ENCODE measurements at regions not wholly inside any gene's neighbourhood (a gene's known extent, or its start where the extent isn't known, plus 50 kb on each side); places are given as distances from the start of the nearest gene placed in this dataset.

GRCh38 chr14:71541271-71541670, 391.0 kb upstream of the RGS6 start:
- H3K4me3 ChIP-seq (ENCODE audit: low read length), result no peak overlapping the region
- H3K36me3 ChIP-seq (ENCODE audit: insufficient read depth, low read length), result no peaks in the 10 kb centered on the region
- no peaks in the 10 kb centered on the region for H3K4me1 ChIP-seq (ENCODE audit: low read length)
- H3K9me3 ChIP-seq (ENCODE audit: low read length), result no peaks in the 10 kb centered on the region
- H3K4me2 ChIP-seq (ENCODE audit: low read depth, low read length, poor library complexity, severe bottlenecking), result no peak overlapping the region
- no peaks in the 10 kb centered on the region for H3K27me3 ChIP-seq (ENCODE audit: low read length)
- H3K9ac ChIP-seq (ENCODE audit: low read length), result no peak overlapping the region
- H3K9me2 ChIP-seq (replicated peaks; ENCODE audit: insufficient read depth, low read length), result no peaks in the 10 kb centered on the region
- no peak overlapping the region for H3K27ac ChIP-seq (ENCODE audit: low read length)
- H3K79me2 ChIP-seq (ENCODE audit: low read length), result no peaks in the 10 kb centered on the region
- no peaks in the 10 kb centered on the region; the same call in 1 of the 2 replicates for H4K20me1 ChIP-seq (ENCODE audit: insufficient read depth, low read depth, low read length)
- DNase-seq, result no peak
- no peak overlapping the region for H2AFZ ChIP-seq (ENCODE audit: low read length)

DNA sequence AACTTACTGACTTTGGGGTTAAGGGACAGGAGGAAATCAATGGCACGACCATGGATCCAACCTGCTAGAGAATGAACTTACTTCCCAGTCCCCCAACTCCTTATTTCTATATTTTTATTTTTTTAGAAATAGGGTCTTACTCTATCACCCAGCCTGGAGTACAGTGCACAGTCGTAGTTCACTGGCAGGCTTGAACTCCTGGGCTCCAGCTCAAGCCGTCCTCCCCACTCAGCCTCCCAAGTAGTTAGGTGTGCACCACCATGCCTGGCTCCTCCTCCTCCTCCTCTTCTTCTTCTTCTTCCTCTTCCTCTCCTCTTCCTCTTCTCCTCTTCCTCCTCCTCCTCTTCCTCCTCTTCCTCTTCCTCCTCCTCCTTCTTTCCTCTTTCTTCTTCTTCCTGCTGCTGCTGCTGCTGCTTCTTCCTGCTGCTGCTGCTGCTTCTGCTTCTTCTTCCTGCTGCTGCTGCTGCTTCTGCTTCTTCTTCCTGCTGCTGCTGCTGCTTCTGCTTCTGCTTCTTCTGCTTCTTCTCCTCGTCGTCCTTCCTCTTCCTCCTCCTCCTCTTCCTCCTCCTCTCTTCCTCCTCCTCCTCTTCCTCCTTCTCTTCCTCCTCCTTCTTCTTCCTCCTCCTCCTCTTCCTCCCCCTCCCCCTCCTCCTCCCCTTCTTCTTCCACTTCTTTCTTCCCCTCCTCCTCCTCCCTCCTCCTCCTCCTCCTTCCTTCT, 390.1 kb upstream of the RGS6 start:
- Histone ChIP-seq H3K79me2 (ENCODE audit: low read length) (no peaks in the 10 kb centered on the region), H3K9me3 (ENCODE audit: low read length) (no peaks in the 10 kb centered on the region), H3K9me2 (replicated peaks; ENCODE audit: insufficient read depth, low read length) (no peaks in the 10 kb centered on the region), H3K36me3 (ENCODE audit: insufficient read depth, low read length) (no peaks in the 10 kb centered on the region), H3K27ac (ENCODE audit: low read length) (no peak overlapping the region), H4K20me1 (ENCODE audit: insufficient read depth, low read depth, low read length) (no peaks in the 10 kb centered on the region; the same call in 1 of the 2 replicates), H3K4me2 (ENCODE audit: low read depth, low read length, poor library complexity, severe bottlenecking) (no peak overlapping the region), H3K4me3 (ENCODE audit: low read length) (no peak overlapping the region), H3K9ac (ENCODE audit: low read length) (no peak overlapping the region), H2AFZ (ENCODE audit: low read length) (no peak overlapping the region), H3K4me1 (ENCODE audit: low read length) (no peaks in the 10 kb centered on the region), H3K27me3 (ENCODE audit: low read length) (no peaks in the 10 kb centered on the region)
- DNase-seq, result no peak

DNA sequence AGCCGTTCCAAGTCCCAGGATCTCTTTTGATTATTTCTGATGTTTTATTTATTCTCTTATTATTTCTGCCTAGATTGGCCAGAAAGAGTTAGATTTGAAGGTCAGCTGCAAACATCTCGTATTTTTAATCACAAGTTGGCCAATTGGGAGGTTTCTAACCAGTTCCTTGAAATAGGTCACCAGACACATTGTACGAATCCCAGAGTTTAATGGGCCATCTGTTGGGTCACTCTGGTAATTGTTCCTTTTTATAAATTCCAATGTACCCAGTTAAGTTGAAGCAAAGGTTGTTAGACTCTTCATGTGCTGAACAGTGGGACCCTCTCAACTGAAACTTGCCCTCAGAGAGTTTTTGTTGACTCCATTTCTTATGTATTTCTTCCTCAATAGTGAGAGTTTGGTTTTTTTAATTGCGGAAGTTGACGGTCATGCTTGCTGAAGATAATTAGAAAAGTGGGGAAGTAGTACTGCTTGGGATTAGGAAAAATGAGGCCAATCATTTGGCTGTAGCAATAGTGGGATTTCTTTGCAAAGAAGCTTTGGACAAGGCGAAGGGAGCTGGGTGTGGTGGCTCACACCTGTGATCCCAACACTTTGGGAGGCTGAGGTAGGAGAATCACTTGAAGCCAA, 382.7 kb upstream of the RGS6 start:
- Histone ChIP-seq H3K4me2 (ENCODE audit: low read depth, low read length, poor library complexity, severe bottlenecking) (no peak overlapping the region), H3K36me3 (ENCODE audit: insufficient read depth, low read length) (no peaks in the 10 kb centered on the region), H3K27ac (ENCODE audit: low read length) (no peak overlapping the region), H3K27me3 (ENCODE audit: low read length) (no peaks in the 10 kb centered on the region), H3K9me2 (replicated peaks; ENCODE audit: insufficient read depth, low read length) (no peaks in the 10 kb centered on the region), H3K79me2 (ENCODE audit: low read length) (no peaks in the 10 kb centered on the region), H3K9me3 (ENCODE audit: low read length) (no peaks in the 10 kb centered on the region), H3K4me1 (ENCODE audit: low read length) (no peaks in the 10 kb centered on the region), H4K20me1 (ENCODE audit: insufficient read depth, low read depth, low read length) (0 out of 2 replicates have a peak, but pooled peaks cover 9% of the 10 kb centered on the region), H3K4me3 (ENCODE audit: low read length) (no peak overlapping the region), H3K9ac (ENCODE audit: low read length) (no peak overlapping the region), H2AFZ (ENCODE audit: low read length) (no peak overlapping the region)
- DNase-seq, result no peak

DNA sequence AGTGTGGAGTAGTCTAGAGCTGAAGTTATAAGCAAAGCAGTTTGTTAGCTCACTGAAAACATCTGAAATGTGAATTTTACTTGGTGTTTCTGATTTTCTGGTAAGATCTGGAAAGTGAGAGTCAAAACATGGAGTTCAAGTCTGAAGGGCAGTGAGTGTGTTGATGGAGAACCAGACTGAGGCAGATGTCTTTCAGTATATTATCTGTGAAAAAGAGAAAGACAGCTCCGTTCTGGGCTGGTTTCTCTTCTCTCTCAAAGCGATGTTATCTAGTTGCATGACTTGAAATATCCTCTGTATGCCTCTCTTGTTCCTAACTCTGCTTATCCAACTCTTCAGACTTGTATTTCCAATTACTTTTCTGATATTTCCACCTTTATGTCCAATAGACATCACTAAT, 381.9 kb upstream of the RGS6 start:
- H3K27ac ChIP-seq (ENCODE audit: low read length), result no peak overlapping the region
- no peak for DNase-seq
- H3K79me2 ChIP-seq (ENCODE audit: low read length), result no peaks in the 10 kb centered on the region

DNA sequence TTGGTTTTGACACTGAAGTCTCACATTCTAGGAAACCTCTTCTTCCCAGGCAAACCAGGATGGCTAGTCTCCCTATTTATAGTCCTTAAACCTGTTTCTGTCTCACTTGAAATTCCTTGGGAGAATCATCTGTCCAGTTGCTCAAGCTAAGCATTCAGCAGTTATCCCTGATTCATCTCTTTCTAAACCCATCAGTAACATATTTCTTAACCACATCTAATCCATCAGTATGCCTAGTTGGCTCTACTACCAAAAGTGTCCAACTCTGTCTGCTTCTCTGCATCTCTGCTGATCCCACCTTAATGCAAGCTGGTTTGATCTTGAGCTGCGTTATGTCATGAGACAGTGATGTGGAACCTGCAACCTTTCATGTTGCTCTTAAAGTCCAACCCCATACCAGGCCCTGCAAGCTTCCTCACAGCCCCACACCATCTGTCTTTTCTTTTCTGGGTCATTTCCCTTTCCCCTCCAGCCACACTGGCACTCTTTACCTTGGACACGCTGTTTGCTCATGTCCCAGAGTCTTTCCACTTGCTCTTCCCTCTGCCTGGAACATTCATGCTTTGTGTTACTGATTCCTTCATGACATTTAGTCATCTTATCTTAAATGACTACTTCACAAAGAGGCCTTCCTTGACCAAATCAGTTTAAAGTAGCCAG, 380.8 kb upstream of the RGS6 start:
- Histone ChIP-seq H3K4me1 (ENCODE audit: low read length) (no peaks in the 10 kb centered on the region), H3K4me2 (ENCODE audit: low read depth, low read length, poor library complexity, severe bottlenecking) (no peak overlapping the region), H3K79me2 (ENCODE audit: low read length) (no peaks in the 10 kb centered on the region)

More for the DNA sequence above, 381.9 kb upstream of the RGS6 start:
- Histone ChIP-seq H3K36me3 (ENCODE audit: insufficient read depth, low read length) (no peaks in the 10 kb centered on the region), H3K9me3 (ENCODE audit: low read length) (no peaks in the 10 kb centered on the region), H3K27me3 (ENCODE audit: low read length) (no peaks in the 10 kb centered on the region), H3K4me1 (ENCODE audit: low read length) (no peaks in the 10 kb centered on the region), H3K9me2 (replicated peaks; ENCODE audit: insufficient read depth, low read length) (no peaks in the 10 kb centered on the region), H4K20me1 (ENCODE audit: insufficient read depth, low read depth, low read length) (0 out of 2 replicates have a peak, but pooled peaks cover 9% of the 10 kb centered on the region), H3K9ac (ENCODE audit: low read length) (no peak overlapping the region), H3K4me3 (ENCODE audit: low read length) (no peak overlapping the region), H2AFZ (ENCODE audit: low read length) (no peak overlapping the region), H3K4me2 (ENCODE audit: low read depth, low read length, poor library complexity, severe bottlenecking) (no peak overlapping the region)

DNA sequence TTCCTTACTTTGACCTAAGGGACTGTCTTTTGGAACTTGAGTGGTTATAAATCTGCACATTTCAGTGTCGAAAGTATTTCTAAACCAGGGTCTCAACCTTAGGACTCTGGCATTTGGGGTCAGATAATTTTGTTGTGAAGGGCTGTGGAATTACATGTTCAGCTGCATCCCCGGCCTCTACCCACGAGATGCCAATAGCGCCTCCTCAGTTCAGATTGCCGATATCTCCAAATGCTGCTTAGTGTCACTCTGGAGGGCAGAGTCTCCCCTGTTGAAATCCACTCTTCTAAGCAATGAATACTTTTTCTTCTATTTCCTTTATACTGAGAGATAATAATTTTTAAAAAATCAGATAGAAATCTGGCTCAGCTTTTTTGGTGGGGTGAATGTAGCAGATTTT, 379.4 kb upstream of the RGS6 start:
- Histone ChIP-seq H3K79me2 (ENCODE audit: low read length) (no peaks in the 10 kb centered on the region), H3K4me3 (ENCODE audit: low read length) (no peak overlapping the region), H3K9me2 (replicated peaks; ENCODE audit: insufficient read depth, low read length) (no peaks in the 10 kb centered on the region), H3K27ac (ENCODE audit: low read length) (no peak overlapping the region), H3K4me2 (ENCODE audit: low read depth, low read length, poor library complexity, severe bottlenecking) (no peak overlapping the region), H3K9ac (ENCODE audit: low read length) (no peak overlapping the region), H4K20me1 (ENCODE audit: insufficient read depth, low read depth, low read length) (0 out of 2 replicates have a peak, but pooled peaks cover 9% of the 10 kb centered on the region), H3K27me3 (ENCODE audit: low read length) (no peaks in the 10 kb centered on the region), H3K9me3 (ENCODE audit: low read length) (no peaks in the 10 kb centered on the region), H3K36me3 (ENCODE audit: insufficient read depth, low read length) (no peaks in the 10 kb centered on the region), H3K4me1 (ENCODE audit: low read length) (no peaks in the 10 kb centered on the region), H2AFZ (ENCODE audit: low read length) (no peak overlapping the region)
- DNase-seq, result no peak

More for the DNA sequence above, 380.8 kb upstream of the RGS6 start:
- Histone ChIP-seq H3K9me3 (ENCODE audit: low read length) (no peaks in the 10 kb centered on the region), H3K27ac (ENCODE audit: low read length) (no peak overlapping the region), H3K9me2 (replicated peaks; ENCODE audit: insufficient read depth, low read length) (no peaks in the 10 kb centered on the region), H3K27me3 (ENCODE audit: low read length) (no peaks in the 10 kb centered on the region), H3K4me3 (ENCODE audit: low read length) (no peak overlapping the region), H3K36me3 (ENCODE audit: insufficient read depth, low read length) (no peaks in the 10 kb centered on the region), H4K20me1 (ENCODE audit: insufficient read depth, low read depth, low read length) (0 out of 2 replicates have a peak, but pooled peaks cover 9% of the 10 kb centered on the region), H2AFZ (ENCODE audit: low read length) (no peak overlapping the region), H3K9ac (ENCODE audit: low read length) (no peak overlapping the region)
- DNase-seq, result no peak

DNA sequence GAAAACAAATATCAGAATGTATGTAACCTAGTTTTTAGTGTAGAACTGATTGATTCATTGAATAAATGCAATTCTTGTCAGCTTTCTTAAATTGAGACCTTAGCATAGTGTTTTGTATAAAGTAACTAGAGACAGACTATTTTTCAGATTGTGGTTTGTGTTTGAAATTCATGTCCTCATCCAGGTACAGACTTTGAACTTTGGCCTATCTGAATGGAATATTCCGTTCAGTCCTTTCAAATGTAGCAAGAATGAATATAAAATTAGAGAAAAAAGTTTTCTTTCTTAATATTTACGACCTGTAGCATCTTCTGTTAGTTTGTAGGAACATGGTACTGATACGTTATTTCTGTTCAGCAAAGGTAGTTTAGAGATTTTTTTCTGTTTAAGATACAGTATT, 378.4 kb upstream of the RGS6 start:
- H3K9me3 ChIP-seq (ENCODE audit: low read length), result no peaks in the 10 kb centered on the region
- H3K79me2 ChIP-seq (ENCODE audit: low read length), result no peaks in the 10 kb centered on the region
- no peak overlapping the region for H3K9ac ChIP-seq (ENCODE audit: low read length)
- 0 out of 2 replicates have a peak, but pooled peaks cover 9% of the 10 kb centered on the region for H4K20me1 ChIP-seq (ENCODE audit: insufficient read depth, low read depth, low read length)
- H3K27me3 ChIP-seq (ENCODE audit: low read length), result no peaks in the 10 kb centered on the region
- no peak overlapping the region for H2AFZ ChIP-seq (ENCODE audit: low read length)
- no peak overlapping the region for H3K4me2 ChIP-seq (ENCODE audit: low read depth, low read length, poor library complexity, severe bottlenecking)
- no peaks in the 10 kb centered on the region for H3K36me3 ChIP-seq (ENCODE audit: insufficient read depth, low read length)
- no peaks in the 10 kb centered on the region for H3K9me2 ChIP-seq (replicated peaks; ENCODE audit: insufficient read depth, low read length)
- no peak overlapping the region for H3K4me3 ChIP-seq (ENCODE audit: low read length)
- DNase-seq, result no peak
- H3K4me1 ChIP-seq (ENCODE audit: low read length), result no peaks in the 10 kb centered on the region
- H3K27ac ChIP-seq (ENCODE audit: low read length), result no peak overlapping the region

DNA sequence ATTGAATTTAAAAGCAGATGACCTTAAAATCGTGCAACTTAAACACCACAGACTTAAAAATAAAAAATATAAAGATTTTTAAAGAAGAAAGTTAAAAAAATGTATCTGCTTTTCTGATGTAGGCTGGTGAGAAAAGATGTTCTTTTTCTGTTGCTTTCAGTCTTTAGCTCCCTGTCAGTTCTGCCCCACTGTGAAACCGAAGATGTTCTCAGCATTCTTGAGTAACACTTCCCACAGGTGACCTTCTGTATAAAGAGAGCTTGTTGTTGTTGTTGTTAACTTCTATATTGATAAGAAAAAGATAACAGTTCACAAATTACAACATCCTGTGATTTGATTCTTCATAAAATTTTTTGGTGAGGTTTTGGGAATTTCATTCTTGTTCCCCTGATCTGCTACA, 377.9 kb upstream of the RGS6 start:
- Histone ChIP-seq H2AFZ (ENCODE audit: low read length) (no peak overlapping the region), H3K4me1 (ENCODE audit: low read length) (no peaks in the 10 kb centered on the region), H3K4me3 (ENCODE audit: low read length) (no peak overlapping the region), H3K79me2 (ENCODE audit: low read length) (no peaks in the 10 kb centered on the region), H3K27me3 (ENCODE audit: low read length) (no peaks in the 10 kb centered on the region), H3K4me2 (ENCODE audit: low read depth, low read length, poor library complexity, severe bottlenecking) (no peak overlapping the region), H3K9me2 (replicated peaks; ENCODE audit: insufficient read depth, low read length) (no peaks in the 10 kb centered on the region), H3K36me3 (ENCODE audit: insufficient read depth, low read length) (no peaks in the 10 kb centered on the region), H3K27ac (ENCODE audit: low read length) (no peak overlapping the region), H3K9ac (ENCODE audit: low read length) (no peak overlapping the region), H3K9me3 (ENCODE audit: low read length) (no peaks in the 10 kb centered on the region), H4K20me1 (ENCODE audit: insufficient read depth, low read depth, low read length) (0 out of 2 replicates have a peak, but pooled peaks cover 9% of the 10 kb centered on the region)
- DNase-seq, result no peak
